Activated CD4-positive, alpha-beta T cell treated with anti-CD3 and anti-CD28 coated beads for 1 hour (primary cell): ENCODE measurements at regions not wholly inside any gene's neighbourhood (a gene's known extent, or its start where the extent isn't known, plus 50 kb on each side); places are given as distances from the start of the nearest gene placed in this dataset.

Source experiments
- DNase-seq: peaks from one replicate; pipeline ENCODE4 v3.0.0-alpha.2; 2020

- no peak for DNase-seq
Measured at GRCh38 chr1:58864654-58865053, 80.8 kb upstream of the JUN start.

GRCh38 chr1:58866578-58866977, 82.7 kb upstream of the JUN start:
- DNase-seq: no peak

- DNase-seq: no peak
Measured at GRCh38 chr1:58869638-58870297, 85.9 kb upstream of the JUN start.

GRCh38 chr1:58870298-58870676, 86.4 kb upstream of the JUN start:
- DNase-seq: no peak

- DNase-seq: no peak
Measured at GRCh38 chr1:58874342-58874741, 90.5 kb upstream of the JUN start.

- DNase-seq: no peak
Measured at GRCh38 chr1:58874757-58875755, 91.2 kb upstream of the JUN start.

- no peak for DNase-seq
Measured at GRCh38 chr1:58879464-58879863, 95.6 kb upstream of the JUN start.

- no peak for DNase-seq
Measured at GRCh38 chr1:58880592-58880991, 96.7 kb upstream of the JUN start.

- no peak for DNase-seq
Measured at GRCh38 chr1:58881471-58881994, 97.7 kb upstream of the JUN start.

GRCh38 chr1:58882322-58882948, 98.6 kb upstream of the JUN start:
- no peak for DNase-seq

- no peak for DNase-seq
Measured at GRCh38 chr1:58883037-58883887, 99.4 kb upstream of the JUN start.

- DNase-seq: no peak
Measured at GRCh38 chr1:58883888-58884482, 100.1 kb upstream of the JUN start.

GRCh38 chr1:58884706-58885661, 101.1 kb upstream of the JUN start:
- no peak for DNase-seq

GRCh38 chr1:58885998-58886397, 102.2 kb upstream of the JUN start:
- no peak for DNase-seq

GRCh38 chr1:58886611-58887010, 102.8 kb upstream of the JUN start:
- DNase-seq: no peak

GRCh38 chr1:58887059-58887458, 103.2 kb upstream of the JUN start:
- DNase-seq: no peak

GRCh38 chr1:58888833-58889232, 105.0 kb upstream of the JUN start:
- DNase-seq: no peak

GRCh38 chr1:58890113-58890512, 106.3 kb upstream of the JUN start:
- DNase-seq: no peak

GRCh38 chr1:58890609-58891008, 106.8 kb upstream of the JUN start:
- no peak for DNase-seq

GRCh38 chr1:58891347-58891746, 107.5 kb upstream of the JUN start:
- DNase-seq: no peak
